ENCODE measurements at regions not wholly inside any gene's neighbourhood (a gene's known extent, or its start where the extent isn't known, plus 50 kb on each side); places are given as distances from the start of the nearest gene placed in this dataset.

DNA sequence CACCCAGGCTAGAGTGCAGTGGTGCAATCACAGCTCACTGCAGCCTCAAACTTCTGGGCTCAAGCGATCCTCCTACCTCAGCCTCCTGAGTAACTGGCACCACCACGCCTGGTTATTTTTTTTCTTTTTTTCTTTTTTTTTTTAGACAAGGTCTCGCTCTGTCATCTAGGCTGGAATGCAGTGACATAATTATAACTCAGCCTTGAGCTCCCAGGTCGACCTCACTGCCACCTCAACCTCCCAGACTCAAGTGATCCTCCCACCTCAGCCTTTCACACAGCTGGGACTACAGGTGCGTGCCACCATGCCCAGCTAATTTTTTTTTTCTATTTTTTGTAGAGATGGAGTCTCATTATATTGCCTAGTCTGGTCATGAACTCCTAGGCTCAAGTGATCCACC, 66.9 kb upstream of the ECE1 start:
- 83% methylated on average over 5 of the region's 5 CpGs; no CpG with 5 or more reads in 1 of the 2 experiments for WGBS, 2 experiments (ENCODE audit: extremely low coverage in 1 of 2, insufficient coverage in 1 of 2, insufficient read length in 1 of 2, insufficient replicate concordance in 2 of 2, low coverage in 1 of 2, low lambda C conversion rate in 2 of 2, missing lambda C conversion rate in 1 of 2)
- H3K79me1 ChIP-seq (ENCODE audit: low read depth, low read length) = no peaks in the 10 kb centered on the region
- H4K5ac ChIP-seq (ENCODE audit: insufficient read length, low read depth, low read length) = no peak overlapping the region
- H3K9me3 ChIP-seq (ENCODE audit: insufficient read depth in 2 of 2, low read depth in 1 of 2, low read length in 1 of 2) = no peaks in the 10 kb centered on the region
- no peak overlapping the region for H2BK12ac ChIP-seq (ENCODE audit: low read depth, low read length)
- no peak overlapping the region for H2AK5ac ChIP-seq (ENCODE audit: low read depth, low read length)
- no peak overlapping the region for H3K4me3 ChIP-seq (ENCODE audit: extremely low read depth in 1 of 4, insufficient read depth in 2 of 4, low read depth in 3 of 4, low read length in 4 of 4)
- no peak overlapping the region for H2BK15ac ChIP-seq (ENCODE audit: low read length)
- no peaks in the 10 kb centered on the region for H3K36me3 ChIP-seq (ENCODE audit: control insufficient read depth in 2 of 4, insufficient read depth in 4 of 4, low read length in 3 of 4)
- no peak overlapping the region for H4K91ac ChIP-seq (replicated peaks; ENCODE audit: insufficient read length, low read length)
- H3K56ac ChIP-seq (replicated peaks; ENCODE audit: insufficient read length, low read depth, low read length) = no peak overlapping the region
- no peak overlapping the region for H2AFZ ChIP-seq (ENCODE audit: low read length)
- H3K4me2 ChIP-seq (ENCODE audit: insufficient read depth in 1 of 2, low read depth in 2 of 2, low read length in 2 of 2) = no peak overlapping the region
- no peak for DNase-seq (ENCODE audit: low read depth in 1 of 2, low spot score in 2 of 2)
- H3K27ac ChIP-seq (ENCODE audit: low read depth, low read length) = no peak overlapping the region
- H3K27me3 ChIP-seq (replicated peaks in 1 of 4; ENCODE audit: control insufficient read depth in 3 of 4, extremely low read depth in 1 of 4, insufficient read depth in 3 of 4, low read length in 3 of 4) = no peaks in the 10 kb centered on the region
- CTCF ChIA-PET (ENCODE audit: partially characterized antibody) = interaction anchor here (0.7 to 13.3 kb wide), 7 partner anchors 11 to 141 kb away, joined by 3 to 123 read pairs (median 4); no protein-coding TSS in a partner anchor
- peaks cover 0 to 2% (median 0%) of the 10 kb centered on the region in 4 experiments; a peak in 1 of 7 replicates for H3K4me1 ChIP-seq (replicated peaks in 1 of 4; ENCODE audit: control insufficient read depth in 3 of 4, insufficient read depth in 4 of 4, low read length in 3 of 4)
- TF ChIP-seq CHD2 (IDR thresholded peaks at IDR 0.05; ENCODE audit: low read length) (no peak), CHD1 (IDR thresholded peaks at IDR 0.05; ENCODE audit: low read depth, low read length) (no peak), NRF1 (IDR thresholded peaks at IDR 0.05; ENCODE audit: low read depth, low read length) (no peak), RAD21 (IDR thresholded peaks at IDR 0.05 in 1 of 2, conservative IDR thresholded peaks at IDR 0.05 in 1 of 2; ENCODE audit: low read depth in 2 of 2, low read length in 2 of 2) (no peak), RNF2 (IDR thresholded peaks at IDR 0.05; ENCODE audit: borderline replicate concordance, low read depth, low read length, missing control alignments, poor library complexity, severe bottlenecking) (no peak), SP1 (IDR thresholded peaks at IDR 0.05; ENCODE audit: low read depth, low read length) (no peak), SIX5 (IDR thresholded peaks at IDR 0.05; ENCODE audit: low read depth, low read length) (no peak), RBBP5 (IDR thresholded peaks at IDR 0.05; ENCODE audit: borderline replicate concordance, low read depth, low read length) (no peak), JUND (IDR thresholded peaks at IDR 0.05; ENCODE audit: low read length) (no peak), TCF12 (IDR thresholded peaks at IDR 0.05; ENCODE audit: low read depth, low read length) (no peak), TEAD4 (IDR thresholded peaks at IDR 0.05; ENCODE audit: low read depth, low read length) (no peak), KDM4A (IDR thresholded peaks at IDR 0.05; ENCODE audit: low read depth, low read length, severe bottlenecking) (no peak), KDM1A (IDR thresholded peaks at IDR 0.05; ENCODE audit: borderline replicate concordance, low read length) (no peak)
- H2BK120ac ChIP-seq (replicated peaks; ENCODE audit: low read depth, low read length) = no peak overlapping the region
- H3K79me2 ChIP-seq (ENCODE audit: control insufficient read depth in 1 of 2, insufficient read depth in 2 of 2, low read length in 2 of 2) = no peaks in the 10 kb centered on the region
- no peak overlapping the region for H3K23ac ChIP-seq (ENCODE audit: insufficient read length)
- H3K4ac ChIP-seq (replicated peaks; ENCODE audit: insufficient read length, low read depth, low read length) = no peak overlapping the region
- no peaks in the 10 kb centered on the region for H3K23me2 ChIP-seq (ENCODE audit: low read depth, low read length)
- no peak overlapping the region for H3K14ac ChIP-seq (ENCODE audit: insufficient read length)
- H2BK5ac ChIP-seq (ENCODE audit: low read depth, low read length) = no peak overlapping the region
- no peak overlapping the region for H3K18ac ChIP-seq (ENCODE audit: extremely low read depth, low read length)
- FAIRE-seq = no peak
- no peaks in the 10 kb centered on the region for H4K20me1 ChIP-seq (replicated peaks in 1 of 2; ENCODE audit: control insufficient read depth in 1 of 2, insufficient read depth in 2 of 2, low read length in 2 of 2)
- no peak overlapping the region for H4K8ac ChIP-seq (ENCODE audit: extremely low read depth, insufficient read depth, low read length)
- H2BK20ac ChIP-seq (ENCODE audit: low read length) = no peak overlapping the region
- POLR2A ChIA-PET (ENCODE audit: partially characterized antibody) = no interaction called here
- no peak overlapping the region for H3K9ac ChIP-seq (replicated peaks in 1 of 4; ENCODE audit: extremely low read depth in 1 of 4, low read depth in 3 of 4, low read length in 3 of 4)

All from H1 (cell line).